WTC11 (cell line): ENCODE measurements at regions not wholly inside any gene's neighbourhood (a gene's known extent, or its start where the extent isn't known, plus 50 kb on each side); places are given as distances from the start of the nearest gene placed in this dataset.

Source experiments
- ATAC-seq: fragments of 200-7000 bp; cut with Tn5 transposase; 2 replicates; pipeline ENCODE4 v1.10.0; 2021; ENCODE audit warnings: mild to moderate bottlenecking, moderate library complexity
- CTCF ChIA-PET: fragments of 300-600 bp; sonication (Branson Sonifier 250); formaldehyde crosslinking; loops from one replicate; lab custom pipeline; 2021; ENCODE audit warnings: antibody characterized with exemption; lab: Charles Lee
- POLR2A ChIA-PET: fragments of 350-600 bp; sonication (Branson Sonifier 250); formaldehyde crosslinking; loops from one replicate; lab custom pipeline; 2021; ENCODE audit warnings: antibody characterized with exemption; lab: Charles Lee
- DNase-seq: peaks from one replicate; pipeline ENCODE4 v3.0.0; 2021; ENCODE audit warnings: low spot score
- H3K27ac Mint-ChIP-seq: 2 replicates; pipeline ENCODE4 v1.8.0; 2021; ENCODE audit warnings: mixed read lengths
- H3K27me3 Mint-ChIP-seq: 2 replicates; pipeline ENCODE4 v1.8.0; 2021; ENCODE audit warnings: low read depth, mild to moderate bottlenecking, moderate library complexity, mixed read lengths
- H3K36me3 Mint-ChIP-seq: 2 replicates; pipeline ENCODE4 v1.8.0; 2021; ENCODE audit warnings: mixed read lengths
- H3K4me1 Mint-ChIP-seq: 2 replicates; pipeline ENCODE4 v1.8.0; 2022; ENCODE audit warnings: mixed read lengths
- H3K4me3 Mint-ChIP-seq: 2 replicates; pipeline ENCODE4 v1.8.0; 2021; ENCODE audit warnings: mild to moderate bottlenecking, moderate library complexity, mixed read lengths
- H3K9me3 Mint-ChIP-seq: 2 replicates; pipeline ENCODE4 v1.8.0; 2021; ENCODE audit warnings: mixed read lengths
- ATF6 ChIP-seq: sonication (generic); formaldehyde crosslinking; IDR thresholded peaks from 2 replicates; pipeline ENCODE4 v1.8.1; 2023; ENCODE audit warnings: mild to moderate bottlenecking, missing genetic modification reagents
- CREM ChIP-seq: sonication (generic); formaldehyde crosslinking; IDR thresholded peaks from 2 replicates; pipeline ENCODE4 v1.8.1; 2022; ENCODE audit warnings: mild to moderate bottlenecking, missing genetic modification reagents, moderate library complexity
- ETV6 ChIP-seq: sonication (generic); formaldehyde crosslinking; IDR thresholded peaks from 2 replicates; pipeline ENCODE4 v1.8.1; 2022; ENCODE audit warnings: mild to moderate bottlenecking, missing genetic modification reagents
- FOXK1 ChIP-seq: sonication (generic); formaldehyde crosslinking; IDR thresholded peaks from 2 replicates; pipeline ENCODE4 v1.8.0; 2022; ENCODE audit warnings: mild to moderate bottlenecking, moderate library complexity, missing genetic modification reagents
- HMGA2 ChIP-seq: fragments of 250-450 bp; sonication (Bioruptor Pico); IDR thresholded peaks from 2 replicates; pipeline ENCODE4 v1.4.0; 2021; ENCODE audit warnings: mild to moderate bottlenecking, moderate library complexity
- JUN ChIP-seq: sonication (generic); formaldehyde crosslinking; IDR thresholded peaks from 2 replicates; pipeline ENCODE4 v1.8.0; 2023; ENCODE audit warnings: mild to moderate bottlenecking, missing genetic modification reagents
- MLX ChIP-seq: sonication (generic); formaldehyde crosslinking; IDR thresholded peaks from 2 replicates; pipeline ENCODE4 v1.8.1; 2023; ENCODE audit warnings: mild to moderate bottlenecking, missing genetic modification reagents, moderate library complexity
- NR2C2 ChIP-seq: sonication (generic); formaldehyde crosslinking; IDR thresholded peaks from 2 replicates; pipeline ENCODE4 v1.8.0; 2022; ENCODE audit warnings: mild to moderate bottlenecking, missing genetic modification reagents
- RELA ChIP-seq: sonication (generic); formaldehyde crosslinking; IDR thresholded peaks from 2 replicates; pipeline ENCODE4 v1.8.1; 2022; ENCODE audit warnings: missing genetic modification reagents, mild to moderate bottlenecking, borderline replicate concordance
- RORB ChIP-seq: fragments of 250-450 bp; sonication (Bioruptor Pico); IDR thresholded peaks from 2 replicates; pipeline ENCODE4 v1.9.0; 2021; ENCODE audit warnings: mild to moderate bottlenecking
- SMAD4 ChIP-seq: sonication (generic); formaldehyde crosslinking; IDR thresholded peaks from 2 replicates; pipeline ENCODE4 v1.8.0; 2022; ENCODE audit warnings: mild to moderate bottlenecking, missing genetic modification reagents
- SOX15 ChIP-seq: fragments of 250-450 bp; sonication (Bioruptor Pico); IDR thresholded peaks from 2 replicates; pipeline ENCODE4 v1.9.0; 2021; ENCODE audit warnings: mild to moderate bottlenecking
- ZNF317 ChIP-seq: sonication (generic); formaldehyde crosslinking; IDR thresholded peaks from 2 replicates; pipeline ENCODE4 v1.8.1; 2023; ENCODE audit warnings: low read depth, mild to moderate bottlenecking, moderate library complexity, missing genetic modification reagents, borderline replicate concordance
- ZNF512 ChIP-seq: sonication (generic); formaldehyde crosslinking; IDR thresholded peaks from 2 replicates; pipeline ENCODE4 v1.8.1; 2022; ENCODE audit warnings: missing genetic modification reagents, borderline replicate concordance
- TF ChIP-seq, protein P1 (sequence below): fragments of 250-450 bp; sonication (Bioruptor Pico); IDR thresholded peaks from 2 replicates; pipeline ENCODE4 v1.9.0; 2021; ENCODE audit warnings: mild to moderate bottlenecking
- TF ChIP-seq, protein P2 (sequence below): sonication (generic); formaldehyde crosslinking; IDR thresholded peaks from 2 replicates; pipeline ENCODE4 v1.8.1; 2022; ENCODE audit warnings: low read depth, mild to moderate bottlenecking, moderate library complexity, missing genetic modification reagents, borderline replicate concordance
- TF ChIP-seq, protein P3 (sequence below): sonication (generic); formaldehyde crosslinking; IDR thresholded peaks from 2 replicates; pipeline ENCODE4 v1.8.0; 2023; ENCODE audit warnings: missing genetic modification reagents
- TF ChIP-seq, protein P4 (sequence below): sonication (generic); formaldehyde crosslinking; conservative IDR thresholded peaks from 2 replicates; pipeline ENCODE4 v1.8.1; 2023; ENCODE audit warnings: mild to moderate bottlenecking, low read depth, missing genetic modification reagents, moderate library complexity

- Mint-ChIP-seq H3K36me3 (no peaks in the 10 kb centered on the region), H3K27me3 (peaks cover 11% of the 10 kb centered on the region), H3K4me3 (no peak overlapping the region), H3K27ac (no peak overlapping the region), H3K4me1 (0 out of 2 replicates have a peak, but pooled peaks cover 3% of the 10 kb centered on the region)
- ATAC-seq (no peak), DNase-seq (no peak)
- ChIA-PET CTCF (interaction anchor here (1.3 kb wide), 1 partner anchor 34 kb away, joined by 5 read pairs; no protein-coding TSS in a partner anchor), POLR2A (no interaction called here)
- TF ChIP-seq, protein P1, sequence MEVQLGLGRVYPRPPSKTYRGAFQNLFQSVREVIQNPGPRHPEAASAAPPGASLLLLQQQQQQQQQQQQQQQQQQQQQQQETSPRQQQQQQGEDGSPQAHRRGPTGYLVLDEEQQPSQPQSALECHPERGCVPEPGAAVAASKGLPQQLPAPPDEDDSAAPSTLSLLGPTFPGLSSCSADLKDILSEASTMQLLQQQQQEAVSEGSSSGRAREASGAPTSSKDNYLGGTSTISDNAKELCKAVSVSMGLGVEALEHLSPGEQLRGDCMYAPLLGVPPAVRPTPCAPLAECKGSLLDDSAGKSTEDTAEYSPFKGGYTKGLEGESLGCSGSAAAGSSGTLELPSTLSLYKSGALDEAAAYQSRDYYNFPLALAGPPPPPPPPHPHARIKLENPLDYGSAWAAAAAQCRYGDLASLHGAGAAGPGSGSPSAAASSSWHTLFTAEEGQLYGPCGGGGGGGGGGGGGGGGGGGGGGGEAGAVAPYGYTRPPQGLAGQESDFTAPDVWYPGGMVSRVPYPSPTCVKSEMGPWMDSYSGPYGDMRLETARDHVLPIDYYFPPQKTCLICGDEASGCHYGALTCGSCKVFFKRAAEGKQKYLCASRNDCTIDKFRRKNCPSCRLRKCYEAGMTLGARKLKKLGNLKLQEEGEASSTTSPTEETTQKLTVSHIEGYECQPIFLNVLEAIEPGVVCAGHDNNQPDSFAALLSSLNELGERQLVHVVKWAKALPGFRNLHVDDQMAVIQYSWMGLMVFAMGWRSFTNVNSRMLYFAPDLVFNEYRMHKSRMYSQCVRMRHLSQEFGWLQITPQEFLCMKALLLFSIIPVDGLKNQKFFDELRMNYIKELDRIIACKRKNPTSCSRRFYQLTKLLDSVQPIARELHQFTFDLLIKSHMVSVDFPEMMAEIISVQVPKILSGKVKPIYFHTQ (CRISPR knock-in tag), result no peak
- TF ChIP-seq SOX15 (CRISPR knock-in tag) (no peak), ZNF512 (CRISPR knock-in tag) (no peak)
- TF ChIP-seq, protein P2, sequence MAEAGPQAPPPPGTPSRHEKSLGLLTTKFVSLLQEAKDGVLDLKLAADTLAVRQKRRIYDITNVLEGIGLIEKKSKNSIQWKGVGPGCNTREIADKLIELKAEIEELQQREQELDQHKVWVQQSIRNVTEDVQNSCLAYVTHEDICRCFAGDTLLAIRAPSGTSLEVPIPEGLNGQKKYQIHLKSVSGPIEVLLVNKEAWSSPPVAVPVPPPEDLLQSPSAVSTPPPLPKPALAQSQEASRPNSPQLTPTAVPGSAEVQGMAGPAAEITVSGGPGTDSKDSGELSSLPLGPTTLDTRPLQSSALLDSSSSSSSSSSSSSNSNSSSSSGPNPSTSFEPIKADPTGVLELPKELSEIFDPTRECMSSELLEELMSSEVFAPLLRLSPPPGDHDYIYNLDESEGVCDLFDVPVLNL (CRISPR knock-in tag), result no peak
- TF ChIP-seq, all 79 proteins: peak for 0
- H3K9me3 Mint-ChIP-seq, result peaks cover 18% of the 10 kb centered on the region
Observed at GRCh38 chr2:71889759-71890684, 257.6 kb downstream of the CYP26B1 start.

- CTCF ChIA-PET, result no interaction called here
- Mint-ChIP-seq H3K27me3 (peaks cover 11% of the 10 kb centered on the region), H3K4me1 (0 out of 2 replicates have a peak, but pooled peaks cover 3% of the 10 kb centered on the region), H3K4me3 (no peak overlapping the region), H3K9me3 (peaks cover 23% of the 10 kb centered on the region), H3K36me3 (no peaks in the 10 kb centered on the region), H3K27ac (no peak overlapping the region)
- ATAC-seq (no peak), DNase-seq (no peak)
- POLR2A ChIA-PET, result no interaction called here
- no peak for TF ChIP-seq HMGA2 (CRISPR knock-in tag)
- TF ChIP-seq RELA (CRISPR knock-in tag), result no peak
- TF ChIP-seq ZNF317, result no peak
- no peak for TF ChIP-seq CREM (CRISPR knock-in tag)
- TF ChIP-seq ATF6 (CRISPR knock-in tag), result no peak
- no peak for TF ChIP-seq FOXK1
- TF ChIP-seq MLX, result no peak
- no peak for TF ChIP-seq JUN (CRISPR knock-in tag)
- TF ChIP-seq, protein P3, sequence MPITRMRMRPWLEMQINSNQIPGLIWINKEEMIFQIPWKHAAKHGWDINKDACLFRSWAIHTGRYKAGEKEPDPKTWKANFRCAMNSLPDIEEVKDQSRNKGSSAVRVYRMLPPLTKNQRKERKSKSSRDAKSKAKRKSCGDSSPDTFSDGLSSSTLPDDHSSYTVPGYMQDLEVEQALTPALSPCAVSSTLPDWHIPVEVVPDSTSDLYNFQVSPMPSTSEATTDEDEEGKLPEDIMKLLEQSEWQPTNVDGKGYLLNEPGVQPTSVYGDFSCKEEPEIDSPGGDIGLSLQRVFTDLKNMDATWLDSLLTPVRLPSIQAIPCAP (CRISPR knock-in tag), result no peak
- TF ChIP-seq, protein P4, sequence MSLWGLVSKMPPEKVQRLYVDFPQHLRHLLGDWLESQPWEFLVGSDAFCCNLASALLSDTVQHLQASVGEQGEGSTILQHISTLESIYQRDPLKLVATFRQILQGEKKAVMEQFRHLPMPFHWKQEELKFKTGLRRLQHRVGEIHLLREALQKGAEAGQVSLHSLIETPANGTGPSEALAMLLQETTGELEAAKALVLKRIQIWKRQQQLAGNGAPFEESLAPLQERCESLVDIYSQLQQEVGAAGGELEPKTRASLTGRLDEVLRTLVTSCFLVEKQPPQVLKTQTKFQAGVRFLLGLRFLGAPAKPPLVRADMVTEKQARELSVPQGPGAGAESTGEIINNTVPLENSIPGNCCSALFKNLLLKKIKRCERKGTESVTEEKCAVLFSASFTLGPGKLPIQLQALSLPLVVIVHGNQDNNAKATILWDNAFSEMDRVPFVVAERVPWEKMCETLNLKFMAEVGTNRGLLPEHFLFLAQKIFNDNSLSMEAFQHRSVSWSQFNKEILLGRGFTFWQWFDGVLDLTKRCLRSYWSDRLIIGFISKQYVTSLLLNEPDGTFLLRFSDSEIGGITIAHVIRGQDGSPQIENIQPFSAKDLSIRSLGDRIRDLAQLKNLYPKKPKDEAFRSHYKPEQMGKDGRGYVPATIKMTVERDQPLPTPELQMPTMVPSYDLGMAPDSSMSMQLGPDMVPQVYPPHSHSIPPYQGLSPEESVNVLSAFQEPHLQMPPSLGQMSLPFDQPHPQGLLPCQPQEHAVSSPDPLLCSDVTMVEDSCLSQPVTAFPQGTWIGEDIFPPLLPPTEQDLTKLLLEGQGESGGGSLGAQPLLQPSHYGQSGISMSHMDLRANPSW (CRISPR knock-in tag), result no peak
- TF ChIP-seq SMAD4 (CRISPR knock-in tag), result no peak
- TF ChIP-seq ETV6 (CRISPR knock-in tag), result no peak
- TF ChIP-seq NR2C2 (CRISPR knock-in tag), result no peak
- no peak for TF ChIP-seq RORB
Observed at GRCh38 chr2:71888751-71889445, 258.8 kb downstream of the CYP26B1 start.
